Endothelial cell of umbilical vein (primary cell): ENCODE measurements at regions not wholly inside any gene's neighbourhood (a gene's known extent, or its start where the extent isn't known, plus 50 kb on each side); places are given as distances from the start of the nearest gene placed in this dataset.

Experiments
- BruUV-seq: library from RNA; stranded (reverse); fragments of 400-500 nt; replicated peaks from 2 replicates; lab custom pipeline; 2021; lab: Mats Ljungman, UMichigan
- CTCF ChIA-PET: fragments of 300-600, 350-600 bp; sonication (Branson Sonifier 250); formaldehyde crosslinking; loops from one replicate; lab custom pipeline; 2021; ENCODE audit warnings: antibody characterized with exemption, inconsistent platforms; lab: Charles Lee
- POLR2A ChIA-PET: fragments of 300-600, 350-600 bp; sonication (Branson Sonifier 250); formaldehyde crosslinking; loops from one replicate; lab custom pipeline; 2021; ENCODE audit warnings: antibody characterized with exemption, inconsistent platforms; lab: Charles Lee
- DNase-seq: peaks from one replicate; pipeline ENCODE4 v3.0.0-alpha.2; 2011; ENCODE audit warnings: low read depth, low spot score
- FAIRE-seq: peaks from 2 replicates; lab custom pipeline; 2011; peaks lifted over from hg19 to GRCh38; lab: Jason Lieb, UNC
- H2AFZ ChIP-seq: 2 replicates; pipeline ENCODE4 v1.6.0; 2012; ENCODE audit warnings: low read depth, low read length, control low read depth, inconsistent platforms
- H3K27ac ChIP-seq: 2 replicates; pipeline ENCODE4 v1.5.1; 2011; ENCODE audit warnings: low read depth, mild to moderate bottlenecking, control low read depth, low read length, moderate library complexity; ENCODE audit not compliant: insufficient read depth
- H3K27me3 ChIP-seq, 2 experiments: 2 replicates each; pipeline versions ENCODE4 v1.6.0 to v1.6.1; 2011; ENCODE audit warnings: low read length in 2 of 2, mixed read lengths in 1 of 2; ENCODE audit not compliant: control insufficient read depth in 2 of 2, insufficient read depth in 2 of 2
- H3K36me3 ChIP-seq, 2 experiments: 2 replicates in 1 of 2; 3 replicates in 1 of 2; pipeline ENCODE4 v1.5.1; 2011; ENCODE audit warnings: low read length in 2 of 2, mild to moderate bottlenecking in 1 of 2, moderate library complexity in 1 of 2; ENCODE audit not compliant: control insufficient read depth in 2 of 2, insufficient read depth in 2 of 2; ENCODE audit errors: extremely low read depth in 1 of 2
- H3K4me1 ChIP-seq: 3 replicates; pipeline ENCODE4 v1.5.1; 2011; ENCODE audit warnings: mild to moderate bottlenecking, low read length; ENCODE audit not compliant: control insufficient read depth, insufficient read depth; ENCODE audit errors: extremely low read depth
- H3K4me2 ChIP-seq: 2 replicates; pipeline ENCODE4 v1.6.1; 2011; ENCODE audit warnings: low read length, control low read depth, mixed read lengths; ENCODE audit not compliant: insufficient read depth
- H3K4me3 ChIP-seq, 3 experiments: fragments of 200-600 bp in 1 of 3; sonication (generic), shearing (Covaris generic) in 1 of 3; replicated peaks in 1 of 3; 2 replicates each; pipeline ENCODE4 v1.5.1; 2011 to 2016; ENCODE audit warnings: control low read depth in 3 of 3, low read length in 3 of 3, mild to moderate bottlenecking in 2 of 3, inconsistent platforms in 1 of 3, low read depth in 1 of 3, moderate library complexity in 1 of 3; ENCODE audit not compliant: insufficient read depth in 1 of 3
- H3K79me2 ChIP-seq: 2 replicates; pipeline ENCODE4 v1.6.0; 2012; ENCODE audit warnings: low read length, inconsistent platforms; ENCODE audit not compliant: control insufficient read depth, insufficient read depth
- H3K9ac ChIP-seq: replicated peaks from 2 replicates; pipeline ENCODE3; 2011; ENCODE audit warnings: low read length, control low read depth; ENCODE audit not compliant: insufficient read depth; ENCODE audit errors: extremely low read depth
- H3K9me1 ChIP-seq: replicated peaks from 3 replicates; pipeline ENCODE4 v1.6.0; 2011; ENCODE audit warnings: mild to moderate bottlenecking, low read length; ENCODE audit not compliant: control insufficient read depth, insufficient read depth; ENCODE audit errors: extremely low read depth
- H3K9me3 ChIP-seq: replicated peaks from 2 replicates; pipeline ENCODE4 v1.5.1; 2012; ENCODE audit warnings: low read length, inconsistent platforms; ENCODE audit not compliant: control insufficient read depth, insufficient read depth
- H4K20me1 ChIP-seq: replicated peaks from 2 replicates; pipeline ENCODE3; 2011; ENCODE audit warnings: mild to moderate bottlenecking, low read length; ENCODE audit not compliant: control insufficient read depth, insufficient read depth; ENCODE audit errors: extremely low read depth
- EZH2 ChIP-seq: IDR thresholded peaks from 2 replicates; pipeline ENCODE4 v1.6.1; 2012; ENCODE audit warnings: borderline replicate concordance, low read depth, mild to moderate bottlenecking, moderate library complexity, low read length, inconsistent platforms; ENCODE audit not compliant: severe bottlenecking
- FOS ChIP-seq: IDR thresholded peaks from 2 replicates; pipeline ENCODE4 v1.6.1; 2011; ENCODE audit warnings: mild to moderate bottlenecking, low read length, moderate library complexity, borderline replicate concordance; ENCODE audit not compliant: insufficient read depth
- GATA2 ChIP-seq: IDR thresholded peaks from 2 replicates; pipeline ENCODE4 v1.7.0; 2011; ENCODE audit warnings: low read depth, mild to moderate bottlenecking, moderate library complexity, mixed read lengths, low read length; ENCODE audit not compliant: insufficient read length, insufficient read depth
- JUN ChIP-seq: IDR thresholded peaks from 2 replicates; pipeline ENCODE4 v1.6.1; 2011; ENCODE audit warnings: borderline replicate concordance, low read depth; ENCODE audit not compliant: insufficient read length, insufficient read depth
- MYC ChIP-seq: IDR thresholded peaks from one replicate; pipeline ENCODE4 v1.6.1; 2011; ENCODE audit warnings: mild to moderate bottlenecking, low read depth, low read length
- POLR2A ChIP-seq: IDR thresholded peaks from 2 replicates; pipeline ENCODE4 v1.6.1; 2012; ENCODE audit warnings: low read depth, mild to moderate bottlenecking, control low read depth, low read length
- POLR2AphosphoS5 ChIP-seq: IDR thresholded peaks from 2 replicates; pipeline ENCODE4 v1.6.1; 2012; ENCODE audit warnings: low read depth, mild to moderate bottlenecking, control low read depth, low read length, moderate library complexity; ENCODE audit not compliant: insufficient read depth
- dilution Hi-C: fragments of 300-500 bp; cut with MboI; formaldehyde crosslinking; loops from one replicate; pipeline ENCODE4 v1.15.0; 2019; ENCODE audit warnings: low sequenced_read_pairs; ENCODE audit not compliant: extremely low pct_ligation_motif_present
- intact Hi-C: fragments of 100-400 bp; cut with micrococcal nuclease; formaldehyde crosslinking; loops from one replicate; pipeline ENCODE4 v1.10.0; 2022
- TF ChIP-seq, protein P1 (sequence below): IDR thresholded peaks from 2 replicates; pipeline ENCODE4 v1.6.1; 2011; ENCODE audit not compliant: insufficient read depth, insufficient read length
- TF ChIP-seq, protein P2 (sequence below), 2 donors: IDR thresholded peaks; 1 replicate in 1 of 2; 2 replicates in 1 of 2; pipeline ENCODE4 v1.5.1; 2011; ENCODE audit warnings: low read length in 2 of 2, mild to moderate bottlenecking in 2 of 2, moderate library complexity in 2 of 2, control low read depth in 1 of 2, inconsistent platforms in 1 of 2, low read depth in 1 of 2; ENCODE audit not compliant: insufficient read depth in 1 of 2; ENCODE audit errors: extremely low read depth in 1 of 2

DNA sequence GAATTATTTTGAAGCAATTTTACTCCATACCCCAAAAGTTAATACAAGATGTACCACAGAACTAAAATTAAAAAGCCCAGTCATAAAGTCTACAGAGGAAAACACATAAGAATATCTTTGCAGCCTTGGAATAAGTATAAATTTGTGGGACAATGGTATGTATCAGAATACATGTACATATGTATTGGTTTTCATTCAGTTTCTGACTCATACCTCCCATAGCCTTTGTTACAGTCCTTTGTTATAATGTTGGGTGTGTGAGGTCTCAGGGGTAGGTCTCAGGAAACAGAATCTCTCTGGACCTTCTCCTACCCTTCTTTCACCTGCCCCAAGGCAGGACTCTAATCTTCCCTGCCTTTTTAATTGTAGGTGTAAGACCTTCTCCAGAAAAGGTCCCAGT is 1370.7 kb upstream of the CDH2 start:
- Histone ChIP-seq H3K9ac (no peak overlapping the region), H3K4me1 (no peaks in the 10 kb centered on the region), H3K79me2 (no peaks in the 10 kb centered on the region), H3K4me3 (no peak overlapping the region), H3K9me3 (no peaks in the 10 kb centered on the region), H4K20me1 (no peaks in the 10 kb centered on the region), H3K9me1 (no peaks in the 10 kb centered on the region), H2AFZ (no peak overlapping the region), H3K27ac (no peak overlapping the region), H3K27me3 (no peaks in the 10 kb centered on the region), H3K36me3 (no peaks in the 10 kb centered on the region), H3K4me2 (no peak overlapping the region)
- FAIRE-seq (no peak), DNase-seq (no peak)
- POLR2A ChIA-PET = no interaction called here
- TF ChIP-seq JUN (no peak), POLR2AphosphoS5 (no peak), GATA2 (no peak), EZH2 (no peak), POLR2A (no peak), MYC (no peak), FOS (no peak)
- TF ChIP-seq, protein P1, sequence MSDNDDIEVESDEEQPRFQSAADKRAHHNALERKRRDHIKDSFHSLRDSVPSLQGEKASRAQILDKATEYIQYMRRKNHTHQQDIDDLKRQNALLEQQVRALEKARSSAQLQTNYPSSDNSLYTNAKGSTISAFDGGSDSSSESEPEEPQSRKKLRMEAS = no peak
- TF ChIP-seq, protein P2, sequence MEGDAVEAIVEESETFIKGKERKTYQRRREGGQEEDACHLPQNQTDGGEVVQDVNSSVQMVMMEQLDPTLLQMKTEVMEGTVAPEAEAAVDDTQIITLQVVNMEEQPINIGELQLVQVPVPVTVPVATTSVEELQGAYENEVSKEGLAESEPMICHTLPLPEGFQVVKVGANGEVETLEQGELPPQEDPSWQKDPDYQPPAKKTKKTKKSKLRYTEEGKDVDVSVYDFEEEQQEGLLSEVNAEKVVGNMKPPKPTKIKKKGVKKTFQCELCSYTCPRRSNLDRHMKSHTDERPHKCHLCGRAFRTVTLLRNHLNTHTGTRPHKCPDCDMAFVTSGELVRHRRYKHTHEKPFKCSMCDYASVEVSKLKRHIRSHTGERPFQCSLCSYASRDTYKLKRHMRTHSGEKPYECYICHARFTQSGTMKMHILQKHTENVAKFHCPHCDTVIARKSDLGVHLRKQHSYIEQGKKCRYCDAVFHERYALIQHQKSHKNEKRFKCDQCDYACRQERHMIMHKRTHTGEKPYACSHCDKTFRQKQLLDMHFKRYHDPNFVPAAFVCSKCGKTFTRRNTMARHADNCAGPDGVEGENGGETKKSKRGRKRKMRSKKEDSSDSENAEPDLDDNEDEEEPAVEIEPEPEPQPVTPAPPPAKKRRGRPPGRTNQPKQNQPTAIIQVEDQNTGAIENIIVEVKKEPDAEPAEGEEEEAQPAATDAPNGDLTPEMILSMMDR (IDR thresholded peaks at IDR 0.05; ENCODE audit: extremely low read depth in 1 of 2, insufficient read depth in 1 of 2, low read depth in 1 of 2, low read length in 2 of 2) = no peak
- dilution Hi-C loops (no loop called here), intact Hi-C loops (no loop called here)
- CTCF ChIA-PET = no interaction called here
- BruUV-seq = no TSS peak
